ENCODE measurements at regions not wholly inside any gene's neighbourhood (a gene's known extent, or its start where the extent isn't known, plus 50 kb on each side); places are given as distances from the start of the nearest gene placed in this dataset.

DNA sequence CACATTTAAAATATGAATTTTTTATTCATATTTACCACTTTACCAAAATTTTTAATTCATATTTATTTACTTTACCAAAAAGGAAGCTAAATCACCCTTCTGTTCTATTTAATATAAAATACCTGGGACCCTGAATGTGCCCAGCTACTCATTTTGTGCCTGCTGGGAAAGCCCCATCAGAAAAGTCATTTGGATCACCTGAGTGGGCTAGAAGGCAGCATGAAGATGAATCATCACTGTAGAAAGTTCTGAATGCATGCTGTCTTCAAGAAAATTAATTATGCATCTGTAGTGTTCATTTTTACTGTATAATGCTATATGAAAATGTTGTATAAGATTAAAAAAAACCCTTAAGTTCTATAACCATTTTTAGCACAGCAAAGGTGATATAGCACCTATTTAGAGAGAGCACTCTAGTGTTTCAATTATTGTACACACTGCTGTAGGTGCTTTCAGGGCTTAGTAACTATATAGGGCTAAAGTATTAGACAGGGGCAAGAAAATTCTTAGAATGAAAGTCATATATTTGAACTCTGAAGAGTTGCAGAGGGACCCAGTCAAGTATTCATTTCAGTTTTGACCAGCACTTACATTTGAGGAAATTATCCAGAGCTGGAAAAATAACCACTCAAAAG is 175.1 kb downstream of the NFKBIZ start:
- no peak for TF ChIP-seq CTCF (conservative IDR thresholded peaks at IDR 0.05; ENCODE audit: low read depth, low read length)
- H3K4me3 ChIP-seq (ENCODE audit: low read depth, low read length), result no peak overlapping the region
- DNase-seq (ENCODE audit: low read depth), result no peak

GRCh38 chr3:102025606-102026270 is 176.4 kb downstream of the NFKBIZ start:
- DNase-seq (ENCODE audit: low read depth), result no peak
- no peak for TF ChIP-seq CTCF (conservative IDR thresholded peaks at IDR 0.05; ENCODE audit: low read depth, low read length)
- no peak overlapping the region for H3K4me3 ChIP-seq (ENCODE audit: low read depth, low read length)

- no peak overlapping the region for H3K4me3 ChIP-seq (ENCODE audit: low read depth, low read length)
- TF ChIP-seq CTCF (conservative IDR thresholded peaks at IDR 0.05; ENCODE audit: low read depth, low read length), result no peak
- DNase-seq (ENCODE audit: low read depth), result no peak
Observed at GRCh38 chr3:102026656-102027055, 177.3 kb downstream of the NFKBIZ start.

- no peak overlapping the region for H3K4me3 ChIP-seq (ENCODE audit: low read depth, low read length)
- no peak for DNase-seq (ENCODE audit: low read depth)
- TF ChIP-seq CTCF (conservative IDR thresholded peaks at IDR 0.05; ENCODE audit: low read depth, low read length), result no peak
Observed at GRCh38 chr3:102030661-102031060, 181.3 kb downstream of the NFKBIZ start.

DNA sequence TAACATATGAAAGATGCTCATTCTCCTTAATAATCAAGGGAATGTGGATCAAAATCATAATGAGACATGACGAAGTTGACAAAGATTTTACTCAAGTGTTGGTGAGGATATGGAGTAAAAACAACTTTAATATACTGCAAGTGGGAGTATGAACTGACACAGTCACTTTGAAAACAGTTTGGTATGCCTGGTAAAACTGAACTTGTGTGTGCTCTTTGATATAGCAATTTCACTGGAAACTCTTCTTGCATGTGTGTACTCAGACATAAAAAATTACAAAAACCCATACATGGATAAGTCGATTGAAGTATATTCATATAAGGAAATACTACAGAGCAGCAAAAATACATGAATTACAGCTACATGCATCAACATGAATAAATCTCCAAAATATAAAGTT is 182.5 kb downstream of the NFKBIZ start:
- no peak for DNase-seq (ENCODE audit: low read depth)
- H3K4me3 ChIP-seq (ENCODE audit: low read depth, low read length), result no peak overlapping the region
- TF ChIP-seq CTCF (conservative IDR thresholded peaks at IDR 0.05; ENCODE audit: low read depth, low read length), result no peak

- TF ChIP-seq CTCF (conservative IDR thresholded peaks at IDR 0.05; ENCODE audit: low read depth, low read length), result no peak
- H3K4me3 ChIP-seq (ENCODE audit: low read depth, low read length), result no peak overlapping the region
- no peak for DNase-seq (ENCODE audit: low read depth)
Observed at GRCh38 chr3:102032491-102033383, 183.4 kb downstream of the NFKBIZ start.
